PFSK-1 (cell line): ENCODE measurements at regions not wholly inside any gene's neighbourhood (a gene's known extent, or its start where the extent isn't known, plus 50 kb on each side); places are given as distances from the start of the nearest gene placed in this dataset.

Experiments used
- FOXP2 ChIP-seq: optimal IDR thresholded peaks from 2 replicates; pipeline ENCODE3; 2011; ENCODE audit warnings: borderline replicate concordance, control low read depth, inconsistent platforms; ENCODE audit not compliant: insufficient read depth; ENCODE audit errors: extremely low read length, extremely low read depth
- POLR2AphosphoS5 ChIP-seq: IDR thresholded peaks from 2 replicates; pipeline ENCODE4 v1.6.1; 2012; ENCODE audit warnings: low read depth, mild to moderate bottlenecking, control low read depth, low read length, moderate library complexity
- SIN3A ChIP-seq: IDR thresholded peaks from 2 replicates; pipeline ENCODE4 v1.6.1; 2012; ENCODE audit warnings: mild to moderate bottlenecking, low read length, moderate library complexity, borderline replicate concordance; ENCODE audit not compliant: insufficient read depth
- TAF1 ChIP-seq: IDR thresholded peaks from 2 replicates; pipeline ENCODE4 v1.6.1; 2012; ENCODE audit warnings: low read length, control low read depth, borderline replicate concordance; ENCODE audit not compliant: insufficient read depth
- TF ChIP-seq, protein P1 (sequence below), 2 experiments: IDR thresholded peaks; 2 replicates each; pipeline versions ENCODE4 v1.6.1 to v1.8.0; 2011 to 2012; ENCODE audit warnings: low read depth in 2 of 2, low read length in 2 of 2, control low read depth in 1 of 2, inconsistent platforms in 1 of 2, mild to moderate bottlenecking in 1 of 2, moderate library complexity in 1 of 2; ENCODE audit not compliant: insufficient read depth in 1 of 2

DNA sequence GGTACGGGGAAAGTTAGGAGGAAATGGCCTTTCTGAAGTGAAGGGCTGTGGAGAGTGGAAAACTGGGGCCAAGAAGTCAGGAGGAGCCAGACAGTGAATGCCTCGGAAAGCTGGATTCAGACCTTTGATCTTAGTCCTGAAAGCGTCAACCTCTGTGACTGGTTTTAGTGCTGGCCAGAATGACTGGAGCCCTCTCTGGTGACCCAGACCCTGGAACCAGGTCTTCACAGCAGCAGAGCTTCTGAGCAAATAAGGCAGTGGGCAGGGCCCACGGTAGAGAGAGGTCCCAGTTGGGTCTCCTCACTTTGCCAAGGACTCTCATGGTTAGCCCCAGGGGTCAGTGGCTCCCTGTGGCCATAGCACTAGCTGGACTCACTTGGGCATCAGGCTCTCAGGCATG lies 157.7 kb upstream of the EEPD1 start:
- TF ChIP-seq TAF1 (no peak), POLR2AphosphoS5 (no peak), SIN3A (no peak), FOXP2 (no peak)
- TF ChIP-seq, protein P1, sequence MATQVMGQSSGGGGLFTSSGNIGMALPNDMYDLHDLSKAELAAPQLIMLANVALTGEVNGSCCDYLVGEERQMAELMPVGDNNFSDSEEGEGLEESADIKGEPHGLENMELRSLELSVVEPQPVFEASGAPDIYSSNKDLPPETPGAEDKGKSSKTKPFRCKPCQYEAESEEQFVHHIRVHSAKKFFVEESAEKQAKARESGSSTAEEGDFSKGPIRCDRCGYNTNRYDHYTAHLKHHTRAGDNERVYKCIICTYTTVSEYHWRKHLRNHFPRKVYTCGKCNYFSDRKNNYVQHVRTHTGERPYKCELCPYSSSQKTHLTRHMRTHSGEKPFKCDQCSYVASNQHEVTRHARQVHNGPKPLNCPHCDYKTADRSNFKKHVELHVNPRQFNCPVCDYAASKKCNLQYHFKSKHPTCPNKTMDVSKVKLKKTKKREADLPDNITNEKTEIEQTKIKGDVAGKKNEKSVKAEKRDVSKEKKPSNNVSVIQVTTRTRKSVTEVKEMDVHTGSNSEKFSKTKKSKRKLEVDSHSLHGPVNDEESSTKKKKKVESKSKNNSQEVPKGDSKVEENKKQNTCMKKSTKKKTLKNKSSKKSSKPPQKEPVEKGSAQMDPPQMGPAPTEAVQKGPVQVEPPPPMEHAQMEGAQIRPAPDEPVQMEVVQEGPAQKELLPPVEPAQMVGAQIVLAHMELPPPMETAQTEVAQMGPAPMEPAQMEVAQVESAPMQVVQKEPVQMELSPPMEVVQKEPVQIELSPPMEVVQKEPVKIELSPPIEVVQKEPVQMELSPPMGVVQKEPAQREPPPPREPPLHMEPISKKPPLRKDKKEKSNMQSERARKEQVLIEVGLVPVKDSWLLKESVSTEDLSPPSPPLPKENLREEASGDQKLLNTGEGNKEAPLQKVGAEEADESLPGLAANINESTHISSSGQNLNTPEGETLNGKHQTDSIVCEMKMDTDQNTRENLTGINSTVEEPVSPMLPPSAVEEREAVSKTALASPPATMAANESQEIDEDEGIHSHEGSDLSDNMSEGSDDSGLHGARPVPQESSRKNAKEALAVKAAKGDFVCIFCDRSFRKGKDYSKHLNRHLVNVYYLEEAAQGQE (IDR thresholded peaks at IDR 0.05; ENCODE audit: insufficient read depth in 1 of 2, low read depth in 2 of 2, low read length in 2 of 2): no peak

DNA sequence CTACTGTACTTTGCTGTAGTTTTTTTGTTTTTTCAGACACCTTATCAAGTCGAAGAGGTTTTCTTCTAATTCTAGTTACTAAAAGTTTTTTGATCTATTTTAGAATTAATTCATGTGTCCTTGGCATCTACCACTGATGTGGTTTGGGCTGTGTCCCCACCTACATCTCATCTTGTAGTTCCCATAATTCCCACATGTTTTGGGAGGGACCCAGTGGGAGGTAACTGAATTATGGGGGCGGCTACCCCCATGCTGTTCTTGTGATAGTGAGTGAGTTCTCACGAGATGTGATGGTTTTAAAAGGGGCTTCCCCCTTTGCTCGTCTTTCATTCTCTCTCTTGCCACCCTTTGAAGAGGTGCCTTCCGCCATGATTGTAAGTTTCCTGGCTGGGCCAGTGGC lies 154.6 kb upstream of the EEPD1 start:
- TF ChIP-seq FOXP2: no peak
- TF ChIP-seq, protein P1 (IDR thresholded peaks at IDR 0.05; ENCODE audit: insufficient read depth in 1 of 2, low read depth in 2 of 2, low read length in 2 of 2): no peak
- TF ChIP-seq POLR2AphosphoS5: no peak
- no peak for TF ChIP-seq TAF1

DNA sequence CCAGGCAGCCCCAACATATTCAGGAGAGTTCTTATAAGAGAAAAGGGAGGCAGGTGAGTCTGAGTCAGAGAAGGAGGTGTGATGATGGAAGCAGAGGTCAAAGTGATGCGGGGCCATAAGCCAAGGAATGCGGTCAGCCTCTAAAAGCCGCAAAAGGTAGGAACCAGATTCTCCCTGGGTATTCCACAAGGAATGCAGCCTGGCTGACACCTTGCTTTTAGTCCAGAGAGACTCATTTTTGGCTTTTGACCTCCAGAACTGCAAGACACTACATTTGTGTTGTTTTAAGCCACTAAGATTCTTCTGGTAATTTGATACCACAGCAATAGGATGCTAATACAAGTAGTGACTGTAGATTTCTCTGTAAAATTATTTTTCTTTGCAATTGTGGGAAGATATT lies 151.5 kb upstream of the EEPD1 start:
- TF ChIP-seq POLR2AphosphoS5 (no peak), SIN3A (no peak), FOXP2 (no peak), TAF1 (no peak)
- TF ChIP-seq, protein P1 (IDR thresholded peaks at IDR 0.05; ENCODE audit: insufficient read depth in 1 of 2, low read depth in 2 of 2, low read length in 2 of 2): no peak

DNA sequence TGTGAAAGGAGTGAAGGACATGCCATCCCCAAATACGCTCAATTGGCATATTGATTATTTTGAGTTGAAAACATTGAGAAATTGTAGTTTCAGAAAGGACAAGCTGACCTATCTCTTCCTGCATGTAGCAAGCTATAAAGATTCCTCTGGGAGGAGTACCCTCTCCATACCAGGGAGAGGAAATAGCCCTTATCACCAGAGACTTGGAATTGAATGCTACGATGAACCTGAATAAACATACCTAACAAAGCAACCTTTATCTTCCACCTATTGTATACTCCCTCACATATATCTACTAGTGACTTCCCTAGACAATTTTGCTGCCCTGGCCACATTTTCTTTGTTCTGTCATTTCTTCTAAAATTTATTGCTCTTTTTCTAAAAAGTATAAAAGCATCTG lies 150.2 kb upstream of the EEPD1 start:
- TF ChIP-seq POLR2AphosphoS5 (no peak), TAF1 (no peak), FOXP2 (no peak), SIN3A (no peak)
- TF ChIP-seq, protein P1 (IDR thresholded peaks at IDR 0.05; ENCODE audit: insufficient read depth in 1 of 2, low read depth in 2 of 2, low read length in 2 of 2): no peak

DNA sequence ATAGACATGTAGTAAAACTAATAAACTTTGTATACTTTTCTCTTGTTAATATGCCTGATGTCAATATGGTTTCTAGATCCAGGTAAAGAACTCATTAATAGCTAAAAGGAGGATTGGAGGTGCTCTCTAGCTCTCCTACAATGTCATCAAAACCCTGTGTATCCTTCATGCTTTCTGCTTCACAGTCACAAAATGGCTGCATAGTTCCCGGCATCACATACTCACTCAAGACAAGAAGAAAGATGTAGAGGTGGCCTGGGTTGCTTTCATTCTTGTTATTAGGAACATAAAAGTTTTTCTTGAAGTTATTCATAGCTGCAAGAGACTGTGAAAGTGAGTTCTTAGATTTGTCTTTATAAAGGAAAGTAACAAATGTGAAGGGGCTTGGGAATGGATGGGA lies 149.7 kb upstream of the EEPD1 start:
- no peak for TF ChIP-seq TAF1
- TF ChIP-seq FOXP2: no peak
- TF ChIP-seq, protein P1 (IDR thresholded peaks at IDR 0.05; ENCODE audit: insufficient read depth in 1 of 2, low read depth in 2 of 2, low read length in 2 of 2): no peak
- TF ChIP-seq POLR2AphosphoS5: no peak
- TF ChIP-seq SIN3A: no peak
